Dedifferentiated amniotic fluid mesenchymal stem cell (primary cell): ENCODE measurements at regions not wholly inside any gene's neighbourhood (a gene's known extent, or its start where the extent isn't known, plus 50 kb on each side); places are given as distances from the start of the nearest gene placed in this dataset.
"Not testable (repeated sequence)": the region's sequence is repeated elsewhere in the genome, so short reads cannot be mapped to it uniquely, and the experiment has no call there.

Experiments
- DNase-seq: peaks from one replicate; pipeline ENCODE4 v3.0.0-alpha.2; 2016; ENCODE audit errors: extremely low spot score

- DNase-seq: no peak
Observed at GRCh38 chr4:38334791-38335190, 329.2 kb upstream of the KLF3 start.

GRCh38 chr4:38338939-38339338 is 325.1 kb upstream of the KLF3 start:
- DNase-seq: not testable (repeated sequence)

- DNase-seq: no peak
Observed at GRCh38 chr4:38343608-38344007, 320.4 kb upstream of the KLF3 start.

- no peak for DNase-seq
Observed at GRCh38 chr4:38344929-38345328, 319.1 kb upstream of the KLF3 start.

- DNase-seq: no peak
Observed at GRCh38 chr4:38347251-38347650, 316.7 kb upstream of the KLF3 start.

GRCh38 chr4:38354421-38354820 is 309.6 kb upstream of the KLF3 start:
- no peak for DNase-seq

GRCh38 chr4:38354872-38355271 is 309.1 kb upstream of the KLF3 start:
- DNase-seq: no peak

GRCh38 chr4:38356686-38357085 is 307.3 kb upstream of the KLF3 start:
- DNase-seq: no peak

- DNase-seq: no peak
Observed at GRCh38 chr4:38357546-38357945, 306.5 kb upstream of the KLF3 start.

GRCh38 chr4:38359113-38359512 is 304.9 kb upstream of the KLF3 start:
- no peak for DNase-seq

- DNase-seq: no peak
Observed at GRCh38 chr4:38360201-38360600, 303.8 kb upstream of the KLF3 start.

- DNase-seq: no peak
Observed at GRCh38 chr4:38364383-38364963, 299.5 kb upstream of the KLF3 start.

GRCh38 chr4:38365261-38365660 is 298.7 kb upstream of the KLF3 start:
- DNase-seq: no peak

GRCh38 chr4:38365748-38366310 is 298.2 kb upstream of the KLF3 start:
- DNase-seq: no peak

GRCh38 chr4:38366456-38366855 is 297.5 kb upstream of the KLF3 start:
- peak; percentile 29 for DNase-seq

- DNase-seq: no peak
Observed at GRCh38 chr4:38366997-38367396, 297.0 kb upstream of the KLF3 start.

- no peak for DNase-seq
Observed at GRCh38 chr4:38367642-38368174, 296.3 kb upstream of the KLF3 start.

GRCh38 chr4:38368613-38369012 is 295.4 kb upstream of the KLF3 start:
- no peak for DNase-seq

- peak; percentile 64 for DNase-seq
Observed at GRCh38 chr4:38371391-38371851, 292.6 kb upstream of the KLF3 start.

GRCh38 chr4:38373375-38373774 is 290.6 kb upstream of the KLF3 start:
- no peak for DNase-seq

- no peak for DNase-seq
Observed at GRCh38 chr4:38377195-38377594, 286.8 kb upstream of the KLF3 start.

- no peak for DNase-seq
Observed at GRCh38 chr4:38378478-38378877, 285.5 kb upstream of the KLF3 start.

GRCh38 chr4:38381788-38382187 is 282.2 kb upstream of the KLF3 start:
- no peak for DNase-seq

GRCh38 chr4:38382520-38382919 is 281.5 kb upstream of the KLF3 start:
- no peak for DNase-seq
